B cell (primary cell): ENCODE measurements at regions not wholly inside any gene's neighbourhood (a gene's known extent, or its start where the extent isn't known, plus 50 kb on each side); places are given as distances from the start of the nearest gene placed in this dataset.

Experiments
- ATAC-seq: fragments of 200-7000 bp; cut with Tn5 transposase; one replicate; pipeline ENCODE4 v1.10.0; 2021; ENCODE audit warnings: low read depth, mild to moderate bottlenecking, moderate number of reproducible peaks, moderate library complexity
- CTCF ChIA-PET: fragments of 350-600 bp; sonication (Branson Sonifier 250); formaldehyde crosslinking; loops from one replicate; lab custom pipeline; 2021; ENCODE audit warnings: antibody characterized with exemption, inconsistent platforms; lab: Charles Lee
- POLR2A ChIA-PET: fragments of 350-600 bp; sonication (Branson Sonifier 250); formaldehyde crosslinking; loops from one replicate; lab custom pipeline; 2021; ENCODE audit warnings: antibody characterized with exemption; lab: Charles Lee
- DNase-seq: peaks from one replicate; pipeline ENCODE4 v3.0.0; 2013
- H2AFZ ChIP-seq: 2 replicates; pipeline ENCODE4 v1.6.1; 2012; ENCODE audit warnings: mild to moderate bottlenecking, low read depth, low read length; ENCODE audit not compliant: insufficient read depth, poor library complexity, severe bottlenecking
- H3K27ac ChIP-seq, 2 donors: 1 replicate in 1 of 2; 2 replicates in 1 of 2; pipeline ENCODE4 v1.5.1; 2012 to 2013; ENCODE audit warnings: low read length in 2 of 2, mild to moderate bottlenecking in 2 of 2, moderate library complexity in 1 of 2
- H3K27me3 ChIP-seq, 4 experiments: fragments of 200-600 bp in 1 of 4; sonication (generic) in 1 of 4; replicated peaks in 1 of 4; 1 replicate in 2 of 4; 2 replicates in 2 of 4; pipeline versions ENCODE4 v1.6.1 to v1.7.0; 2013 to 2016; ENCODE audit warnings: low read length in 3 of 4, mild to moderate bottlenecking in 2 of 4, mixed read lengths in 1 of 4, moderate library complexity in 1 of 4; ENCODE audit not compliant: insufficient read depth in 4 of 4, control insufficient read depth in 3 of 4; ENCODE audit errors: control extremely low read depth in 1 of 4
- H3K36me3 ChIP-seq, 2 experiments: replicated peaks in 1 of 2; 1 replicate in 1 of 2; 2 replicates in 1 of 2; pipeline versions ENCODE4 v1.6.1 to v1.7.1; 2013; ENCODE audit warnings: low read length in 1 of 2; ENCODE audit not compliant: insufficient read depth in 2 of 2, control insufficient read depth in 1 of 2; ENCODE audit errors: control extremely low read depth in 1 of 2, extremely low read depth in 1 of 2
- H3K4me1 ChIP-seq, 2 donors: fragments of 200-600 bp in 1 of 2; sonication (generic) in 1 of 2; 1 replicate in 1 of 2; 2 replicates in 1 of 2; pipeline versions ENCODE4 v1.5.1 to v1.6.1; 2013 to 2017; ENCODE audit warnings: low read length in 2 of 2; ENCODE audit not compliant: control insufficient read depth in 2 of 2, insufficient read depth in 2 of 2
- H3K4me2 ChIP-seq: replicated peaks from 2 replicates; pipeline ENCODE3; 2012; ENCODE audit warnings: mild to moderate bottlenecking, low read depth, low read length; ENCODE audit not compliant: poor library complexity, severe bottlenecking
- H3K4me3 ChIP-seq, 5 experiments: fragments of 200-600 bp in 1 of 5; sonication (generic) in 1 of 5; 1 replicate in 3 of 5; 2 replicates in 2 of 5; pipeline versions ENCODE4 v1.5.1 to v1.7.0; 2011 to 2016; ENCODE audit warnings: low read length in 4 of 5, mild to moderate bottlenecking in 4 of 5, low read depth in 2 of 5, control low read depth in 1 of 5, moderate library complexity in 1 of 5; ENCODE audit not compliant: insufficient read depth in 1 of 5; ENCODE audit errors: control extremely low read depth in 1 of 5, extremely low read depth in 1 of 5
- H3K79me2 ChIP-seq: fragments of 200-600 bp; sonication (generic); one replicate; pipeline ENCODE4 v1.6.0; 2016; ENCODE audit warnings: low read length; ENCODE audit not compliant: control insufficient read depth, insufficient read depth
- H3K9ac ChIP-seq: fragments of 200-600 bp; sonication (generic); 2 replicates; pipeline ENCODE4 v1.6.1; 2017; ENCODE audit warnings: mild to moderate bottlenecking, low read length, moderate library complexity
- H3K9me3 ChIP-seq, 3 donors: one replicate each; pipeline versions ENCODE4 v1.6.1 to v1.7.1; 2013; ENCODE audit warnings: low read length in 2 of 3; ENCODE audit not compliant: control insufficient read depth in 2 of 3, insufficient read depth in 1 of 3; ENCODE audit errors: control extremely low read depth in 1 of 3
- H4K20me1 ChIP-seq: 2 replicates; pipeline ENCODE4 v1.6.0; 2012; ENCODE audit warnings: mild to moderate bottlenecking, low read length; ENCODE audit not compliant: insufficient read depth, control insufficient read depth, poor library complexity, severe bottlenecking
- H3K27ac Mint-ChIP-seq: one replicate; pipeline ENCODE4 v1.8.0; 2021; ENCODE audit warnings: mixed read lengths
- H3K27me3 Mint-ChIP-seq: one replicate; pipeline ENCODE4 v1.8.0; 2021; ENCODE audit warnings: mixed read lengths
- H3K4me1 Mint-ChIP-seq: one replicate; pipeline ENCODE4 v1.8.0; 2021; ENCODE audit warnings: mixed read lengths
- H3K4me3 Mint-ChIP-seq: one replicate; pipeline ENCODE4 v1.8.0; 2021; ENCODE audit warnings: mixed read lengths
- H3K9me3 Mint-ChIP-seq: one replicate; pipeline ENCODE4 v1.8.0; 2022; ENCODE audit warnings: mixed read lengths; ENCODE audit not compliant: insufficient read depth
- CTCF ChIP-seq: fragments of 200-600 bp; IDR thresholded peaks from one replicate; pipeline ENCODE4 v1.8.0; 2022; ENCODE audit warnings: antibody characterized with exemption, mild to moderate bottlenecking
- EZH2 ChIP-seq: IDR thresholded peaks from 2 replicates; pipeline ENCODE4 v1.6.1; 2012; ENCODE audit warnings: borderline replicate concordance, low read depth, mild to moderate bottlenecking, moderate library complexity, low read length; ENCODE audit not compliant: insufficient read depth, poor library complexity, severe bottlenecking
- WGBS: methylation state at CpG from one replicate; pipeline ENCODE4 v1.1.5; 2013; ENCODE audit warnings: missing lambda C conversion rate; ENCODE audit not compliant: insufficient coverage; 5-methylcytosine and 5-hydroxymethylcytosine counted together
- intact Hi-C: fragments of 100-400 bp; cut with micrococcal nuclease; formaldehyde crosslinking; loops from one replicate; pipeline ENCODE4 v1.10.0; 2022

GRCh38 chr5:74552101-74552500 is 88.4 kb downstream of the ENC1 start:
- TF ChIP-seq EZH2 (no peak), CTCF (no peak)
- POLR2A ChIA-PET: no interaction called here

GRCh38 chr5:74550927-74551326 is 89.6 kb downstream of the ENC1 start:
- H3K27ac Mint-ChIP-seq: no peak overlapping the region
- Histone ChIP-seq H3K27me3 (no peaks in the 10 kb centered on the region), H4K20me1 (no peaks in the 10 kb centered on the region), H3K4me1 (no peaks in the 10 kb centered on the region), H3K9me3 (no peaks in the 10 kb centered on the region), H3K36me3 (no peaks in the 10 kb centered on the region), H3K9ac (no peak overlapping the region), H3K4me2 (no peak overlapping the region), H3K27ac (no peak overlapping the region), H3K79me2 (no peaks in the 10 kb centered on the region), H3K4me3 (no peak overlapping the region), H2AFZ (no peak overlapping the region)
- DNase-seq (no peak), ATAC-seq (no peak)
- ChIA-PET CTCF (no interaction called here), POLR2A (no interaction called here)
- H3K9me3 Mint-ChIP-seq: peaks cover 4% of the 10 kb centered on the region
- H3K27me3 Mint-ChIP-seq: peaks cover 22% of the 10 kb centered on the region
- H3K4me3 Mint-ChIP-seq: no peak overlapping the region
- intact Hi-C loops: no loop called here
- H3K4me1 Mint-ChIP-seq: no peaks in the 10 kb centered on the region
- TF ChIP-seq CTCF: no peak
- no peak for TF ChIP-seq EZH2
- 100% methylated on average over 3 of the region's 4 CpGs for WGBS

More at GRCh38 chr5:74552101-74552500, 88.4 kb downstream of the ENC1 start:
- H3K4me2 ChIP-seq: no peak overlapping the region
- WGBS: 100% methylated on average over 1 of the region's 4 CpGs
- no peaks in the 10 kb centered on the region for H3K4me1 Mint-ChIP-seq
- no peak overlapping the region for H2AFZ ChIP-seq
- H3K4me3 ChIP-seq: no peak overlapping the region
- ATAC-seq: no peak
- H3K36me3 ChIP-seq: no peaks in the 10 kb centered on the region
- H3K9me3 Mint-ChIP-seq: peaks cover 4% of the 10 kb centered on the region
- H3K4me1 ChIP-seq: no peaks in the 10 kb centered on the region
- H3K9ac ChIP-seq: no peak overlapping the region
- DNase-seq: no peak
- H3K27ac Mint-ChIP-seq: no peak overlapping the region
- no peaks in the 10 kb centered on the region for H3K9me3 ChIP-seq
- no peak overlapping the region for H3K27ac ChIP-seq
- H3K27me3 ChIP-seq: no peaks in the 10 kb centered on the region
- no peak overlapping the region for H3K4me3 Mint-ChIP-seq
- intact Hi-C loops: no loop called here
- CTCF ChIA-PET: no interaction called here
- no peaks in the 10 kb centered on the region for H3K79me2 ChIP-seq
- peaks cover 22% of the 10 kb centered on the region for H3K27me3 Mint-ChIP-seq
- no peaks in the 10 kb centered on the region for H4K20me1 ChIP-seq
